HG03575 (cell line): ENCODE measurements at regions not wholly inside any gene's neighbourhood (a gene's known extent, or its start where the extent isn't known, plus 50 kb on each side); places are given as distances from the start of the nearest gene placed in this dataset.
"Not testable (repeated sequence)": the region's sequence is repeated elsewhere in the genome, so short reads cannot be mapped to it uniquely, and the experiment has no call there.

Experiments
- ATAC-seq: cut with Tn5 transposase; IDR thresholded peaks from one replicate; pipeline ENCODE4 v1.9.1; 2021; ENCODE audit not compliant: unreplicated experiment, insufficient number of reproducible peaks, low FRiP score; ENCODE audit errors: extremely low read depth

GRCh38 chr5:63083689-63084088 lies 505.1 kb downstream of the LRRC70 start:
- not testable (repeated sequence) for ATAC-seq

- no peak for ATAC-seq
These were observed 502.8 kb downstream of the LRRC70 start for GRCh38 chr5:63081402-63081801.

GRCh38 chr5:63070001-63070400 lies 491.4 kb downstream of the LRRC70 start:
- ATAC-seq: no peak

- no peak for ATAC-seq
These were observed 476.8 kb downstream of the LRRC70 start for GRCh38 chr5:63055421-63055820.

GRCh38 chr5:63053019-63053638 lies 474.5 kb downstream of the LRRC70 start:
- ATAC-seq: no peak

GRCh38 chr5:63050916-63051315 lies 472.3 kb downstream of the LRRC70 start:
- no peak for ATAC-seq

- ATAC-seq: no peak
These were observed 471.3 kb downstream of the LRRC70 start for GRCh38 chr5:63049935-63050334.

GRCh38 chr5:63043792-63044191 lies 465.2 kb downstream of the LRRC70 start:
- ATAC-seq: no peak

- ATAC-seq: no peak
These were observed 453.7 kb downstream of the LRRC70 start for GRCh38 chr5:63032343-63032742.

GRCh38 chr5:63029891-63030290 lies 451.3 kb downstream of the LRRC70 start:
- ATAC-seq: no peak

GRCh38 chr5:63025679-63026078 lies 447.1 kb downstream of the LRRC70 start:
- ATAC-seq: peak; percentile 48

GRCh38 chr5:63022403-63022802 lies 443.8 kb downstream of the LRRC70 start:
- ATAC-seq: no peak

- ATAC-seq: no peak
These were observed 432.5 kb downstream of the LRRC70 start for GRCh38 chr5:63011158-63011557.

GRCh38 chr5:63008195-63008594 lies 429.6 kb downstream of the LRRC70 start:
- ATAC-seq: no peak

- ATAC-seq: not testable (repeated sequence)
These were observed 416.2 kb downstream of the LRRC70 start for GRCh38 chr5:62994842-62995241.

GRCh38 chr5:62985749-62986148 lies 407.1 kb downstream of the LRRC70 start:
- ATAC-seq: no peak

GRCh38 chr5:62982348-62982747 lies 403.7 kb downstream of the LRRC70 start:
- ATAC-seq: no peak

- no peak for ATAC-seq
These were observed 402.3 kb downstream of the LRRC70 start for GRCh38 chr5:62980884-62981283.

GRCh38 chr5:62979472-62979871 lies 400.9 kb downstream of the LRRC70 start:
- no peak for ATAC-seq

- no peak for ATAC-seq
These were observed 399.0 kb downstream of the LRRC70 start for GRCh38 chr5:62977661-62978060.

- ATAC-seq: no peak
These were observed 396.0 kb downstream of the LRRC70 start for GRCh38 chr5:62974623-62975022.
